ENCODE measurements at regions not wholly inside any gene's neighbourhood (a gene's known extent, or its start where the extent isn't known, plus 50 kb on each side); places are given as distances from the start of the nearest gene placed in this dataset.

- DNase-seq (ENCODE audit: low spot score) = no peak
Measured at GRCh38 chrX:11056322-11057176, 54.6 kb upstream of the HCCS start.

GRCh38 chrX:11059933-11060332 is 51.2 kb upstream of the HCCS start:
- DNase-seq (ENCODE audit: low spot score) = no peak

Data from globus pallidus (tissue), 1 donor.